ENCODE measurements at regions not wholly inside any gene's neighbourhood (a gene's known extent, or its start where the extent isn't known, plus 50 kb on each side); places are given as distances from the start of the nearest gene placed in this dataset.

- Histone ChIP-seq H3K27ac (ENCODE audit: low read depth in 2 of 2, low read length in 1 of 2) (no peak overlapping the region), H3F3A (replicated peaks; ENCODE audit: insufficient read depth) (peaks cover 4% of the 10 kb centered on the region), H4K20me1 (ENCODE audit: insufficient read depth) (no peaks in the 10 kb centered on the region), H3K79me2 (ENCODE audit: insufficient read depth) (no peaks in the 10 kb centered on the region), H3K4me3 (ENCODE audit: low read depth in 2 of 2, low read length in 1 of 2) (no peak overlapping the region), H3K9me2 (no peaks in the 10 kb centered on the region), H3K27me3 (ENCODE audit: insufficient read depth) (no peaks in the 10 kb centered on the region), H3K36me3 (replicated peaks in 1 of 2; ENCODE audit: control insufficient read depth in 1 of 2, insufficient read depth in 2 of 2, low read length in 1 of 2) (no peaks in the 10 kb centered on the region), H3K4me2 (no peak overlapping the region), H2AFZ (ENCODE audit: low read depth) (no peak overlapping the region), H3K9ac (no peak overlapping the region), H3K4me1 (ENCODE audit: control insufficient read depth in 1 of 2, insufficient read depth in 2 of 2, low read depth in 1 of 2, low read length in 1 of 2) (no peaks in the 10 kb centered on the region), H3K9me3 (no peaks in the 10 kb centered on the region)
- POLR2A ChIA-PET: no interaction called here
- no peak for DNase-seq
- 89% methylated on average over 24 of the region's 30 CpGs for WGBS (ENCODE audit: low lambda C conversion rate)
- no peak for TF ChIP-seq REST (IDR thresholded peaks at IDR 0.05; ENCODE audit: low read depth, low read length)
- no peak for TF ChIP-seq RCOR1 (IDR thresholded peaks at IDR 0.05; ENCODE audit: low read length)
- TF ChIP-seq FOSL2 (IDR thresholded peaks at IDR 0.05; ENCODE audit: borderline replicate concordance, low read depth): no peak
- TF ChIP-seq IRF3 (IDR thresholded peaks at IDR 0.05; ENCODE audit: low read depth, low read length): no peak
- CTCF ChIA-PET: no interaction called here
Observed at GRCh38 chr9:129341171-129341986, 163.3 kb upstream of the IER5L start.

- TF ChIP-seq FOXJ3 (CRISPR knock-in tag; IDR thresholded peaks at IDR 0.05) (no peak), GABPA (IDR thresholded peaks at IDR 0.05; ENCODE audit: low read depth) (no peak), CTCF (IDR thresholded peaks at IDR 0.05) (no peak)
- H3K79me2 ChIP-seq (ENCODE audit: insufficient read depth): no peaks in the 10 kb centered on the region
- DNase-seq: peak; percentile 59
- peaks cover 4% of the 10 kb centered on the region for H3F3A ChIP-seq (replicated peaks; ENCODE audit: insufficient read depth)
- no peaks in the 10 kb centered on the region for H4K20me1 ChIP-seq (ENCODE audit: insufficient read depth)
- peaks cover 1 to 5% of the 10 kb centered on the region in 2 experiments; a peak in 3 of 4 replicates for H3K4me1 ChIP-seq (ENCODE audit: control insufficient read depth in 1 of 2, insufficient read depth in 2 of 2, low read depth in 1 of 2, low read length in 1 of 2)
- H3K9ac ChIP-seq: no peak overlapping the region
- H3K4me3 ChIP-seq (ENCODE audit: low read depth in 2 of 2, low read length in 1 of 2): no peak overlapping the region
- no peak overlapping the region for H3K27ac ChIP-seq (ENCODE audit: low read depth in 2 of 2, low read length in 1 of 2)
- WGBS (ENCODE audit: low lambda C conversion rate): 88% methylated on average over 13 of the region's 15 CpGs
- no peaks in the 10 kb centered on the region for H3K9me2 ChIP-seq
- POLR2A ChIA-PET: no interaction called here
- no peak overlapping the region for H2AFZ ChIP-seq (ENCODE audit: low read depth)
- H3K36me3 ChIP-seq (replicated peaks in 1 of 2; ENCODE audit: control insufficient read depth in 1 of 2, insufficient read depth in 2 of 2, low read length in 1 of 2): no peaks in the 10 kb centered on the region
- no peak overlapping the region for H3K4me2 ChIP-seq
- CTCF ChIA-PET: no interaction called here
- H3K9me3 ChIP-seq: no peaks in the 10 kb centered on the region
- H3K27me3 ChIP-seq (ENCODE audit: insufficient read depth): no peaks in the 10 kb centered on the region
Observed at GRCh38 chr9:129340427-129341170, 162.5 kb upstream of the IER5L start.
